Keratinocyte (primary cell): ENCODE measurements at regions not wholly inside any gene's neighbourhood (a gene's known extent, or its start where the extent isn't known, plus 50 kb on each side); places are given as distances from the start of the nearest gene placed in this dataset.

ENCODE experiments used
- DNase-seq: peaks from one replicate; pipeline ENCODE4 v3.0.0-alpha.2; 2011; ENCODE audit warnings: low read depth, missing footprints, low spot score
- FAIRE-seq: peaks from 2 replicates; lab custom pipeline; 2011; peaks lifted over from hg19 to GRCh38; lab: Jason Lieb, UNC
- H2AFZ ChIP-seq: 2 replicates; pipeline ENCODE4 v1.6.0; 2012; ENCODE audit warnings: low read length, control low read depth, inconsistent platforms; ENCODE audit not compliant: control insufficient read depth
- H3K27ac ChIP-seq: 2 replicates; pipeline ENCODE4 v1.5.1; 2011; ENCODE audit warnings: low read length; ENCODE audit not compliant: control insufficient read depth, insufficient read depth
- H3K27me3 ChIP-seq: 3 replicates; pipeline ENCODE4 v1.6.0; 2011; ENCODE audit warnings: low read length; ENCODE audit not compliant: control insufficient read depth, insufficient read depth; ENCODE audit errors: extremely low read depth
- H3K36me3 ChIP-seq, 2 experiments: 2 replicates in 1 of 2; 3 replicates in 1 of 2; pipeline ENCODE4 v1.5.1; 2011; ENCODE audit warnings: low read length in 2 of 2, mild to moderate bottlenecking in 1 of 2; ENCODE audit not compliant: control insufficient read depth in 2 of 2, insufficient read depth in 2 of 2; ENCODE audit errors: extremely low read depth in 1 of 2
- H3K4me1 ChIP-seq: 3 replicates; pipeline ENCODE4 v1.5.1; 2011; ENCODE audit warnings: low read length; ENCODE audit not compliant: control insufficient read depth, insufficient read depth; ENCODE audit errors: extremely low read depth
- H3K4me2 ChIP-seq: 3 replicates; pipeline ENCODE4 v1.6.0; 2011; ENCODE audit warnings: low read depth, low read length; ENCODE audit not compliant: control insufficient read depth, insufficient read depth; ENCODE audit errors: extremely low read depth
- H3K4me3 ChIP-seq, 3 experiments: fragments of 200-600 bp in 1 of 3; sonication (generic) in 1 of 3; 2 replicates in 2 of 3; 3 replicates in 1 of 3; pipeline ENCODE4 v1.5.1; 2011 to 2016; ENCODE audit warnings: low read length in 3 of 3, mild to moderate bottlenecking in 3 of 3, control low read depth in 2 of 3, inconsistent platforms in 1 of 3, low read depth in 1 of 3, mixed read lengths in 1 of 3, mixed run types in 1 of 3, moderate library complexity in 1 of 3; ENCODE audit not compliant: control insufficient read depth in 2 of 3, insufficient read depth in 2 of 3; ENCODE audit errors: extremely low read depth in 1 of 3
- H3K79me2 ChIP-seq: 2 replicates; pipeline ENCODE4 v1.6.0; 2012; ENCODE audit warnings: low read length; ENCODE audit not compliant: control insufficient read depth, insufficient read depth
- H3K9ac ChIP-seq: 3 replicates; pipeline ENCODE4 v1.6.0; 2011; ENCODE audit warnings: low read length; ENCODE audit not compliant: control insufficient read depth, insufficient read depth; ENCODE audit errors: extremely low read depth
- H3K9me1 ChIP-seq: 3 replicates; pipeline ENCODE4 v1.6.0; 2011; ENCODE audit warnings: low read length; ENCODE audit not compliant: control insufficient read depth, insufficient read depth; ENCODE audit errors: extremely low read depth
- H3K9me3 ChIP-seq: 2 replicates; pipeline ENCODE4 v1.5.1; 2012; ENCODE audit warnings: low read depth, low read length; ENCODE audit not compliant: control insufficient read depth
- H4K20me1 ChIP-seq: 3 replicates; pipeline ENCODE4 v1.6.0; 2011; ENCODE audit warnings: low read length; ENCODE audit not compliant: control insufficient read depth, insufficient read depth; ENCODE audit errors: extremely low read depth
- EZH2 ChIP-seq: IDR thresholded peaks from one replicate; pipeline ENCODE4 v1.6.1; 2012; ENCODE audit warnings: inconsistent platforms, mild to moderate bottlenecking, low read length, moderate library complexity
- dilution Hi-C: fragments of 300-500 bp; cut with MboI; formaldehyde crosslinking; loops from one replicate; pipeline ENCODE4 v1.7.0; 2020; ENCODE audit warnings: low sequenced_read_pairs; ENCODE audit not compliant: extremely low pct_ligation_motif_present
- TF ChIP-seq, protein P1 (sequence below), 3 experiments: IDR thresholded peaks in 1 of 3; conservative IDR thresholded peaks in 1 of 3; optimal IDR thresholded peaks in 1 of 3; 2 replicates in 2 of 3; 3 replicates in 1 of 3; pipeline versions ENCODE3 to v1.5.1; 2011; ENCODE audit warnings: low read length in 3 of 3, mild to moderate bottlenecking in 3 of 3, moderate library complexity in 2 of 3, control low read depth in 1 of 3, inconsistent platforms in 1 of 3; ENCODE audit not compliant: insufficient read depth in 2 of 3; ENCODE audit errors: extremely low read depth in 1 of 3

DNA sequence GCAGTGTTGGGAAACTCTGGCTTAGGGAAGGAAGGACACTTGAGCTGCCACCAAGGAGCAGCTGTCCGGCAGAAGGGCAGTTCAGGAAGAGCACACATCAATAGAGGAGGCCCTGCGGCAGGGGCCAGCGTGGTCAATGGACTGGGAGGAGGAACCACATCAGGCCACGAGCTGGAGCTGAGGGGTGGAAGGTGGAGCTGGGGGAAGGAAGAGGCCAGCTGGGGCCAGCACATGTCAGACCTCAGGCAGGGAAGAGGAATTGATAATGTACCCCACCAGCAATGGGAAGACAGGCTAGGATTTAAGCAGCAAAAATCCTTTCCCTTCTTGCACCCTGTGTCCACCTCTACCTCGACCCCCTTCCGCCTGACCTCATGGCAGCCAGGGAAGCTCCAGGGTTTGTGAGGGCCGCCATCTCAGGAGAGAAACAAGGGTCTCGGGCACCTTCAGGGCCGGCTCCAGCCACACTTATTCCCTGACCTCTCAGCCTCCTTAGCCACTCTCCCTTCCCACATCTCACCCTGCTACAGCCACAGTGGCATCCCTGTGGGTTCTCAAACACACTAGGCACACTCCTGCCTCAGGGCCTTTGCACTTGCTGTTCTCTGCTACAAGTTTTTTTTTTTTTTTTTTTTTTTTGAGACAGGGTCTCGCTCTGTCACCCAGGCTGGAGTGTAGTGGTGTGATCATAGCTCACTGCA is 157.8 kb upstream of the GRK3 start:
- H3K9ac ChIP-seq: no peak overlapping the region
- DNase-seq (no peak), FAIRE-seq (no peak)
- TF ChIP-seq EZH2: no peak
- TF ChIP-seq, protein P1, sequence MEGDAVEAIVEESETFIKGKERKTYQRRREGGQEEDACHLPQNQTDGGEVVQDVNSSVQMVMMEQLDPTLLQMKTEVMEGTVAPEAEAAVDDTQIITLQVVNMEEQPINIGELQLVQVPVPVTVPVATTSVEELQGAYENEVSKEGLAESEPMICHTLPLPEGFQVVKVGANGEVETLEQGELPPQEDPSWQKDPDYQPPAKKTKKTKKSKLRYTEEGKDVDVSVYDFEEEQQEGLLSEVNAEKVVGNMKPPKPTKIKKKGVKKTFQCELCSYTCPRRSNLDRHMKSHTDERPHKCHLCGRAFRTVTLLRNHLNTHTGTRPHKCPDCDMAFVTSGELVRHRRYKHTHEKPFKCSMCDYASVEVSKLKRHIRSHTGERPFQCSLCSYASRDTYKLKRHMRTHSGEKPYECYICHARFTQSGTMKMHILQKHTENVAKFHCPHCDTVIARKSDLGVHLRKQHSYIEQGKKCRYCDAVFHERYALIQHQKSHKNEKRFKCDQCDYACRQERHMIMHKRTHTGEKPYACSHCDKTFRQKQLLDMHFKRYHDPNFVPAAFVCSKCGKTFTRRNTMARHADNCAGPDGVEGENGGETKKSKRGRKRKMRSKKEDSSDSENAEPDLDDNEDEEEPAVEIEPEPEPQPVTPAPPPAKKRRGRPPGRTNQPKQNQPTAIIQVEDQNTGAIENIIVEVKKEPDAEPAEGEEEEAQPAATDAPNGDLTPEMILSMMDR (optimal IDR thresholded peaks at IDR 0.05 in 1 of 3, IDR thresholded peaks at IDR 0.05 in 1 of 3, conservative IDR thresholded peaks at IDR 0.05 in 1 of 3; ENCODE audit: extremely low read depth in 1 of 3, insufficient read depth in 2 of 3, low read length in 3 of 3): no peak
- dilution Hi-C loops: no loop called here
- no peak overlapping the region for H3K27ac ChIP-seq
- no peaks in the 10 kb centered on the region for H3K9me1 ChIP-seq
- H3K79me2 ChIP-seq: peaks cover 37% of the 10 kb centered on the region
- no peaks in the 10 kb centered on the region for H3K9me3 ChIP-seq
- H3K27me3 ChIP-seq: no peaks in the 10 kb centered on the region
- H3K4me1 ChIP-seq: peaks cover 13% of the 10 kb centered on the region
- H2AFZ ChIP-seq: no peak overlapping the region
- H4K20me1 ChIP-seq: peaks cover 9% of the 10 kb centered on the region
- H3K4me3 ChIP-seq: no peak overlapping the region
- no peak overlapping the region for H3K4me2 ChIP-seq
- H3K36me3 ChIP-seq: no peaks in the 10 kb centered on the region

- Histone ChIP-seq H3K4me1 (peaks cover 13% of the 10 kb centered on the region), H3K27me3 (no peaks in the 10 kb centered on the region), H2AFZ (no peak overlapping the region), H3K4me2 (no peak overlapping the region), H3K9me1 (no peaks in the 10 kb centered on the region), H3K9ac (no peak overlapping the region), H3K36me3 (no peaks in the 10 kb centered on the region), H3K27ac (no peak overlapping the region), H4K20me1 (peaks cover 5% of the 10 kb centered on the region), H3K4me3 (no peak overlapping the region), H3K9me3 (no peaks in the 10 kb centered on the region), H3K79me2 (peaks cover 31% of the 10 kb centered on the region)
- DNase-seq (no peak), FAIRE-seq (no peak)
- dilution Hi-C loops: no loop called here
- TF ChIP-seq, protein P1 (optimal IDR thresholded peaks at IDR 0.05 in 1 of 3, IDR thresholded peaks at IDR 0.05 in 1 of 3, conservative IDR thresholded peaks at IDR 0.05 in 1 of 3; ENCODE audit: extremely low read depth in 1 of 3, insufficient read depth in 2 of 3, low read length in 3 of 3): no peak
- TF ChIP-seq EZH2: no peak
Observed at GRCh38 chr22:25407226-25407858, 157.1 kb upstream of the GRK3 start.
